SK-N-SH (cell line): ENCODE measurements at regions not wholly inside any gene's neighbourhood (a gene's known extent, or its start where the extent isn't known, plus 50 kb on each side); places are given as distances from the start of the nearest gene placed in this dataset.

Experiments used
- CTCF ChIA-PET: fragments of 300-600, 350-600 bp; formaldehyde crosslinking; extraction: SDS; loops from one replicate; lab custom pipeline; 2021; lab: Yijun Ruan, JAX
- POLR2A ChIA-PET: fragments of 350-600 bp; sonication (Branson Sonifier 250); formaldehyde crosslinking; extraction: SDS; loops from one replicate; lab custom pipeline; 2020; ENCODE audit warnings: antibody characterized with exemption, inconsistent platforms; lab: Yijun Ruan, JAX
- DNase-seq: peaks from one replicate; pipeline ENCODE4 v3.0.0; 2012
- H2AFZ ChIP-seq: fragments of 200-600 bp; sonication (generic); 2 replicates; pipeline ENCODE4 v1.8.1; 2016; ENCODE audit warnings: antibody characterized with exemption, mild to moderate bottlenecking, low read depth
- H3F3A ChIP-seq: fragments of 200-600 bp; sonication (generic); replicated peaks from 2 replicates; pipeline ENCODE3; 2016; ENCODE audit warnings: antibody characterized with exemption, mild to moderate bottlenecking; ENCODE audit not compliant: insufficient read depth
- H3K27ac ChIP-seq, 2 experiments: fragments of 200-500 bp in 1 of 2; fragments of 200-600 bp in 1 of 2; sonication (Bioruptor generic) in 1 of 2; sonication (generic), shearing (Covaris generic) in 1 of 2; 2 replicates each; pipeline versions ENCODE4 v1.5.1 to v1.6.1; 2014 to 2016; ENCODE audit warnings: low read depth in 2 of 2, inconsistent platforms in 1 of 2, low read length in 1 of 2, mild to moderate bottlenecking in 1 of 2, mixed read lengths in 1 of 2
- H3K27me3 ChIP-seq: fragments of 200-600 bp; sonication (generic), shearing (Covaris generic); 2 replicates; pipeline ENCODE4 v1.6.1; 2016; ENCODE audit warnings: mixed run types; ENCODE audit not compliant: insufficient read depth
- H3K36me3 ChIP-seq, 2 experiments: fragments of 200-500 bp in 1 of 2; fragments of 200-600 bp in 1 of 2; sonication (Bioruptor generic) in 1 of 2; sonication (generic) in 1 of 2; replicated peaks in 1 of 2; 2 replicates each; pipeline versions ENCODE3 to v1.5.1; 2014 to 2016; ENCODE audit warnings: low read length in 1 of 2, mild to moderate bottlenecking in 1 of 2; ENCODE audit not compliant: insufficient read depth in 2 of 2, control insufficient read depth in 1 of 2
- H3K4me1 ChIP-seq, 2 experiments: fragments of 200-500 bp in 1 of 2; fragments of 200-600 bp in 1 of 2; sonication (Bioruptor generic) in 1 of 2; sonication (generic), shearing (Covaris generic) in 1 of 2; 2 replicates each; pipeline versions ENCODE4 v1.5.1 to v1.6.1; 2014 to 2016; ENCODE audit warnings: low read depth in 1 of 2, low read length in 1 of 2, mixed run types in 1 of 2; ENCODE audit not compliant: insufficient read depth in 2 of 2, control insufficient read depth in 1 of 2
- H3K4me2 ChIP-seq: fragments of 200-600 bp; sonication (generic), shearing (Covaris generic); 2 replicates; pipeline ENCODE4 v1.6.1; 2017; ENCODE audit warnings: mixed run types
- H3K4me3 ChIP-seq, 2 experiments: fragments of 200-500 bp in 1 of 2; fragments of 200-600 bp in 1 of 2; sonication (Bioruptor generic) in 1 of 2; sonication (generic), shearing (Covaris generic) in 1 of 2; 2 replicates each; pipeline versions ENCODE4 v1.5.1 to v1.8.1; 2014 to 2016; ENCODE audit warnings: low read depth in 2 of 2, inconsistent platforms in 1 of 2, low read length in 1 of 2, mild to moderate bottlenecking in 1 of 2, mixed read lengths in 1 of 2, moderate library complexity in 1 of 2
- H3K79me2 ChIP-seq: fragments of 200-600 bp; sonication (generic); 2 replicates; pipeline ENCODE4 v1.8.1; 2017; ENCODE audit warnings: mild to moderate bottlenecking; ENCODE audit not compliant: insufficient read depth
- H3K9ac ChIP-seq: fragments of 200-600 bp; sonication (generic); 2 replicates; pipeline ENCODE4 v1.6.1; 2017; ENCODE audit warnings: mixed run types
- H3K9me2 ChIP-seq: fragments of 200-600 bp; sonication (generic); 2 replicates; pipeline ENCODE4 v1.6.1; 2017; ENCODE audit warnings: mixed run types
- H3K9me3 ChIP-seq: fragments of 200-600 bp; sonication (generic); 2 replicates; pipeline ENCODE4 v1.6.1; 2017; ENCODE audit warnings: mixed run types, mild to moderate bottlenecking, moderate library complexity
- H4K20me1 ChIP-seq: fragments of 200-600 bp; sonication (generic); 2 replicates; pipeline ENCODE4 v1.6.1; 2017; ENCODE audit warnings: mild to moderate bottlenecking, mixed run types; ENCODE audit not compliant: insufficient read depth
- EP300 ChIP-seq, 2 experiments: IDR thresholded peaks; 2 replicates each; pipeline versions ENCODE4 v1.4.0 to v1.6.1; 2012; ENCODE audit warnings: borderline replicate concordance in 1 of 2, low read depth in 1 of 2, low read length in 1 of 2
- GABPA ChIP-seq: IDR thresholded peaks from 2 replicates; pipeline ENCODE4 v1.4.0; 2012; ENCODE audit warnings: low read depth, mild to moderate bottlenecking
- JUND ChIP-seq: IDR thresholded peaks from 2 replicates; pipeline ENCODE4 v1.4.0; 2012
- MAX ChIP-seq: IDR thresholded peaks from 2 replicates; pipeline ENCODE4 v1.4.0; 2012; ENCODE audit warnings: low read depth
- NRF1 ChIP-seq: IDR thresholded peaks from 2 replicates; pipeline ENCODE4 v1.6.1; 2012; ENCODE audit warnings: low read depth, mild to moderate bottlenecking, low read length
- RAD21 ChIP-seq: IDR thresholded peaks from 2 replicates; pipeline ENCODE4 v1.6.1; 2012; ENCODE audit warnings: mild to moderate bottlenecking, low read length
- REST ChIP-seq: IDR thresholded peaks from 2 replicates; pipeline ENCODE4 v1.6.1; 2012; ENCODE audit warnings: mild to moderate bottlenecking, low read depth, low read length, moderate library complexity
- RFX5 ChIP-seq: IDR thresholded peaks from 2 replicates; pipeline ENCODE4 v1.6.1; 2012; ENCODE audit warnings: mild to moderate bottlenecking, improper control_type of control experiment, low read length
- SIN3A ChIP-seq: IDR thresholded peaks from 2 replicates; pipeline ENCODE4 v1.6.1; 2012; ENCODE audit warnings: low read depth, mild to moderate bottlenecking, low read length, moderate library complexity, borderline replicate concordance
- SMC3 ChIP-seq: IDR thresholded peaks from 2 replicates; pipeline ENCODE4 v1.6.1; 2012; ENCODE audit warnings: low read depth, low read length, improper control_type of control experiment
- TEAD4 ChIP-seq: IDR thresholded peaks from 2 replicates; pipeline ENCODE4 v1.4.0; 2012; ENCODE audit warnings: mild to moderate bottlenecking, borderline replicate concordance; ENCODE audit not compliant: insufficient read depth
- ZBTB33 ChIP-seq: IDR thresholded peaks from 2 replicates; pipeline ENCODE4 v1.4.0; 2012; ENCODE audit warnings: low read depth, borderline replicate concordance
- WGBS: methylation state at CpG from one replicate; pipeline ENCODE4 v1.1.6; 2017; ENCODE audit warnings: low lambda C conversion rate; 5-methylcytosine and 5-hydroxymethylcytosine counted together
- TF ChIP-seq, protein P1 (sequence below): fragments of 150-350 bp; IDR thresholded peaks from 2 replicates; pipeline ENCODE4 v1.6.1; 2016; ENCODE audit warnings: mild to moderate bottlenecking, low read depth, low read length
- TF ChIP-seq, protein P2 (sequence below): IDR thresholded peaks from 2 replicates; pipeline ENCODE4 v1.4.0; 2012; ENCODE audit warnings: low read depth, borderline replicate concordance

DNA sequence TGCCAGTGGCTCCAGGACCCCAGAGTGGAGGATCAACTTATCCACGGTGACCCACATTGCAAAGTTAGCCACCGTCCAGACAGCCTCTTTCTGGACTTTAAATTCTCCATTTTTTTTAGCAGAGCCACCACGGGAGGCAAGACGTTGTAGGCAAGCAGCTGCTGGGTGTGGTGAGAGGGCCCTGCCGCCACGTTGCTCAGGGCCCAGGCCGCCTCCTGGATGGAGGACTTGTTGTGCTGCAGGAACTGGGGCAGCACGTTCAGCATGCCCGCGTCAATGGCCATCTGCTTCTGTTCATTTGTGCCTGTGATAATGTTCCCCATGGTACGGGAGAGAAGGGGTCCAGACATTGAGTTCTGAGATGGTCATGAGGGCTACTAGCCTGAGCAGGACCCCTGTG is 114.3 kb upstream of the POC5 start:
- no peaks in the 10 kb centered on the region for H3K27me3 ChIP-seq
- 46% methylated on average over 11 of the region's 11 CpGs for WGBS
- POLR2A ChIA-PET: no interaction called here
- H3K4me2 ChIP-seq: no peak overlapping the region
- H3K36me3 ChIP-seq: no peaks in the 10 kb centered on the region
- H3K27ac ChIP-seq: no peak overlapping the region
- H3K9me2 ChIP-seq: no peaks in the 10 kb centered on the region; the same call in 1 of the 2 replicates
- H3K9ac ChIP-seq: no peak overlapping the region
- H3K4me3 ChIP-seq: no peak overlapping the region
- no peak for DNase-seq
- H2AFZ ChIP-seq: no peak overlapping the region
- TF ChIP-seq TEAD4 (no peak), EP300 (IDR thresholded peaks at IDR 0.05; ENCODE audit: borderline replicate concordance in 1 of 2, low read depth in 1 of 2, low read length in 1 of 2) (no peak), GABPA (no peak), JUND (no peak), REST (no peak), RAD21 (no peak), ZBTB33 (no peak), SIN3A (no peak), SMC3 (no peak), NRF1 (no peak), MAX (no peak), RFX5 (no peak)
- TF ChIP-seq, protein P1, sequence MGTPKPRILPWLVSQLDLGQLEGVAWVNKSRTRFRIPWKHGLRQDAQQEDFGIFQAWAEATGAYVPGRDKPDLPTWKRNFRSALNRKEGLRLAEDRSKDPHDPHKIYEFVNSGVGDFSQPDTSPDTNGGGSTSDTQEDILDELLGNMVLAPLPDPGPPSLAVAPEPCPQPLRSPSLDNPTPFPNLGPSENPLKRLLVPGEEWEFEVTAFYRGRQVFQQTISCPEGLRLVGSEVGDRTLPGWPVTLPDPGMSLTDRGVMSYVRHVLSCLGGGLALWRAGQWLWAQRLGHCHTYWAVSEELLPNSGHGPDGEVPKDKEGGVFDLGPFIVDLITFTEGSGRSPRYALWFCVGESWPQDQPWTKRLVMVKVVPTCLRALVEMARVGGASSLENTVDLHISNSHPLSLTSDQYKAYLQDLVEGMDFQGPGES: no peak
- TF ChIP-seq, protein P2, sequence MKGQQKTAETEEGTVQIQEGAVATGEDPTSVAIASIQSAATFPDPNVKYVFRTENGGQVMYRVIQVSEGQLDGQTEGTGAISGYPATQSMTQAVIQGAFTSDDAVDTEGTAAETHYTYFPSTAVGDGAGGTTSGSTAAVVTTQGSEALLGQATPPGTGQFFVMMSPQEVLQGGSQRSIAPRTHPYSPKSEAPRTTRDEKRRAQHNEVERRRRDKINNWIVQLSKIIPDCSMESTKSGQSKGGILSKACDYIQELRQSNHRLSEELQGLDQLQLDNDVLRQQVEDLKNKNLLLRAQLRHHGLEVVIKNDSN: no peak
- no peaks in the 10 kb centered on the region for H3K9me3 ChIP-seq
- no peaks in the 10 kb centered on the region; a peak in 1 of 4 replicates for H3K4me1 ChIP-seq
- no peaks in the 10 kb centered on the region for H3F3A ChIP-seq
- H4K20me1 ChIP-seq: no peaks in the 10 kb centered on the region
- CTCF ChIA-PET: no interaction called here
- no peaks in the 10 kb centered on the region for H3K79me2 ChIP-seq
